WTC11 (cell line): ENCODE measurements at regions not wholly inside any gene's neighbourhood (a gene's known extent, or its start where the extent isn't known, plus 50 kb on each side); places are given as distances from the start of the nearest gene placed in this dataset.
A peak's percentile ranks its signal among the peaks of the same experiment; 100 is the strongest.

Experiments used
- ATAC-seq: fragments of 200-7000 bp; cut with Tn5 transposase; 2 replicates; pipeline ENCODE4 v1.10.0; 2021; ENCODE audit warnings: mild to moderate bottlenecking, moderate library complexity
- CTCF ChIA-PET: fragments of 300-600 bp; sonication (Branson Sonifier 250); formaldehyde crosslinking; loops from one replicate; lab custom pipeline; 2021; ENCODE audit warnings: antibody characterized with exemption; lab: Charles Lee
- POLR2A ChIA-PET: fragments of 350-600 bp; sonication (Branson Sonifier 250); formaldehyde crosslinking; loops from one replicate; lab custom pipeline; 2021; ENCODE audit warnings: antibody characterized with exemption; lab: Charles Lee
- DNase-seq: peaks from one replicate; pipeline ENCODE4 v3.0.0; 2021; ENCODE audit warnings: low spot score
- H3K27ac Mint-ChIP-seq: 2 replicates; pipeline ENCODE4 v1.8.0; 2021; ENCODE audit warnings: mixed read lengths
- H3K27me3 Mint-ChIP-seq: 2 replicates; pipeline ENCODE4 v1.8.0; 2021; ENCODE audit warnings: low read depth, mild to moderate bottlenecking, moderate library complexity, mixed read lengths
- H3K36me3 Mint-ChIP-seq: 2 replicates; pipeline ENCODE4 v1.8.0; 2021; ENCODE audit warnings: mixed read lengths
- H3K4me1 Mint-ChIP-seq: 2 replicates; pipeline ENCODE4 v1.8.0; 2022; ENCODE audit warnings: mixed read lengths
- H3K4me3 Mint-ChIP-seq: 2 replicates; pipeline ENCODE4 v1.8.0; 2021; ENCODE audit warnings: mild to moderate bottlenecking, moderate library complexity, mixed read lengths
- H3K9me3 Mint-ChIP-seq: 2 replicates; pipeline ENCODE4 v1.8.0; 2021; ENCODE audit warnings: mixed read lengths
- CBFB ChIP-seq: sonication (generic); formaldehyde crosslinking; IDR thresholded peaks from 2 replicates; pipeline ENCODE4 v1.8.1; 2022; ENCODE audit warnings: mild to moderate bottlenecking, low read depth, missing genetic modification reagents
- ELF4 ChIP-seq: sonication (generic); formaldehyde crosslinking; IDR thresholded peaks from 2 replicates; pipeline ENCODE4 v1.8.1; 2022; ENCODE audit warnings: low read depth, mild to moderate bottlenecking, moderate library complexity, missing genetic modification reagents
- ESRRA ChIP-seq: sonication (generic); formaldehyde crosslinking; IDR thresholded peaks from 2 replicates; pipeline ENCODE4 v1.8.1; 2022; ENCODE audit warnings: mild to moderate bottlenecking, missing genetic modification reagents, borderline replicate concordance
- FOXP4 ChIP-seq: sonication (generic); formaldehyde crosslinking; IDR thresholded peaks from 2 replicates; pipeline ENCODE4 v1.8.0; 2022; ENCODE audit warnings: mild to moderate bottlenecking, missing genetic modification reagents
- HMGA2 ChIP-seq: fragments of 250-450 bp; sonication (Bioruptor Pico); IDR thresholded peaks from 2 replicates; pipeline ENCODE4 v1.4.0; 2021; ENCODE audit warnings: mild to moderate bottlenecking, moderate library complexity
- IRF2 ChIP-seq: sonication (generic); formaldehyde crosslinking; IDR thresholded peaks from 2 replicates; pipeline ENCODE4 v1.8.0; 2022; ENCODE audit warnings: low read depth, missing genetic modification reagents, borderline replicate concordance
- MAX ChIP-seq: sonication (generic); formaldehyde crosslinking; IDR thresholded peaks from 2 replicates; pipeline ENCODE4 v1.8.0; 2022; ENCODE audit warnings: mild to moderate bottlenecking, missing genetic modification reagents
- PREB ChIP-seq: sonication (generic); formaldehyde crosslinking; IDR thresholded peaks from 2 replicates; pipeline ENCODE4 v1.8.1; 2022; ENCODE audit warnings: mild to moderate bottlenecking, missing genetic modification reagents, moderate library complexity, borderline replicate concordance
- TP53 ChIP-seq: sonication (generic); formaldehyde crosslinking; IDR thresholded peaks from 2 replicates; pipeline ENCODE4 v1.8.1; 2023; ENCODE audit warnings: mild to moderate bottlenecking, missing genetic modification reagents
- USF1 ChIP-seq: sonication (generic); formaldehyde crosslinking; IDR thresholded peaks from 2 replicates; pipeline ENCODE4 v1.8.0; 2022; ENCODE audit warnings: mild to moderate bottlenecking, missing genetic modification reagents
- ZBTB21 ChIP-seq: sonication (generic); formaldehyde crosslinking; IDR thresholded peaks from 2 replicates; pipeline ENCODE4 v1.8.1; 2023; ENCODE audit warnings: mild to moderate bottlenecking, missing genetic modification reagents, borderline replicate concordance
- ZBTB43 ChIP-seq: sonication (generic); formaldehyde crosslinking; IDR thresholded peaks from 2 replicates; pipeline ENCODE4 v1.8.1; 2023; ENCODE audit warnings: mild to moderate bottlenecking, missing genetic modification reagents
- ZNF263 ChIP-seq: sonication (generic); formaldehyde crosslinking; IDR thresholded peaks from 2 replicates; pipeline ENCODE4 v1.8.1; 2022; ENCODE audit warnings: low read depth, mild to moderate bottlenecking, moderate library complexity, missing genetic modification reagents
- ZNF317 ChIP-seq: sonication (generic); formaldehyde crosslinking; IDR thresholded peaks from 2 replicates; pipeline ENCODE4 v1.8.1; 2023; ENCODE audit warnings: low read depth, mild to moderate bottlenecking, moderate library complexity, missing genetic modification reagents, borderline replicate concordance
- ZNF416 ChIP-seq: fragments of 250-450 bp; sonication (Bioruptor Pico); IDR thresholded peaks from 2 replicates; pipeline ENCODE4 v1.9.0; 2021; ENCODE audit warnings: mild to moderate bottlenecking, inconsistent platforms
- ZNF423 ChIP-seq: fragments of 250-450 bp; sonication (Bioruptor Pico); IDR thresholded peaks from 2 replicates; pipeline ENCODE4 v2.1.2; 2022; ENCODE audit warnings: mild to moderate bottlenecking, moderate library complexity
- ZNF671 ChIP-seq: fragments of 250-450 bp; sonication (Bioruptor Pico); IDR thresholded peaks from 2 replicates; pipeline ENCODE4 v1.8.0; 2021; ENCODE audit warnings: mild to moderate bottlenecking

GRCh38 chr18:41761333-41762018 lies 193.6 kb upstream of the PIK3C3 start:
- Mint-ChIP-seq H3K9me3 (no peaks in the 10 kb centered on the region), H3K27ac (no peak overlapping the region), H3K4me1 (peaks cover 28% of the 10 kb centered on the region), H3K4me3 (no peak overlapping the region), H3K27me3 (no peaks in the 10 kb centered on the region), H3K36me3 (no peaks in the 10 kb centered on the region)
- TF ChIP-seq CBFB (CRISPR knock-in tag) = no peak
- no peak for TF ChIP-seq ZBTB21 (CRISPR knock-in tag)
- TF ChIP-seq ZNF423 = no peak
- TF ChIP-seq IRF2 (CRISPR knock-in tag) = no peak
- DNase-seq = no peak
- ATAC-seq = no peak
- ChIA-PET CTCF (no interaction called here), POLR2A (no interaction called here)

GRCh38 chr18:41758534-41758933 lies 196.5 kb upstream of the PIK3C3 start:
- H3K27ac Mint-ChIP-seq = no peak overlapping the region
- CTCF ChIA-PET = no interaction called here
- POLR2A ChIA-PET = no interaction called here

GRCh38 chr18:41756141-41756540 lies 198.9 kb upstream of the PIK3C3 start:
- ChIA-PET POLR2A (no interaction called here), CTCF (interaction anchor here (0.9 kb wide), 1 partner anchor 10 kb away, joined by 4 read pairs; no protein-coding TSS in a partner anchor)
- Mint-ChIP-seq H3K36me3 (no peaks in the 10 kb centered on the region), H3K27ac (peak overlapping the region; percentile 8; the same call in 1 of the 2 replicates), H3K4me3 (no peak overlapping the region), H3K4me1 (peaks cover 19% of the 10 kb centered on the region), H3K9me3 (no peaks in the 10 kb centered on the region), H3K27me3 (no peaks in the 10 kb centered on the region)
- no peak for ATAC-seq
- no peak for TF ChIP-seq FOXP4
- TF ChIP-seq ZNF317 (CRISPR knock-in tag) = no peak
- TF ChIP-seq ELF4 (CRISPR knock-in tag) = no peak
- no peak for DNase-seq

More at GRCh38 chr18:41758534-41758933, 196.5 kb upstream of the PIK3C3 start:
- no peaks in the 10 kb centered on the region for H3K9me3 Mint-ChIP-seq
- H3K27me3 Mint-ChIP-seq = no peaks in the 10 kb centered on the region
- no peak for DNase-seq
- peaks cover 24% of the 10 kb centered on the region for H3K4me1 Mint-ChIP-seq
- ATAC-seq = no peak
- TF ChIP-seq HMGA2 = no peak
- no peak for TF ChIP-seq ESRRA
- no peak for TF ChIP-seq MAX (CRISPR knock-in tag)
- TF ChIP-seq PREB (CRISPR knock-in tag) = no peak
- no peak for TF ChIP-seq ZNF671
- TF ChIP-seq ZNF263 (CRISPR knock-in tag) = no peak
- TF ChIP-seq ZNF416 (CRISPR knock-in tag) = no peak
- TF ChIP-seq USF1 (CRISPR knock-in tag) = no peak
- no peak for TF ChIP-seq TP53
- no peaks in the 10 kb centered on the region for H3K36me3 Mint-ChIP-seq
- H3K4me3 Mint-ChIP-seq = no peak overlapping the region

GRCh38 chr18:41754332-41754731 lies 200.7 kb upstream of the PIK3C3 start:
- TF ChIP-seq ZBTB43 (CRISPR knock-in tag) = no peak
- Mint-ChIP-seq H3K4me3 (no peak overlapping the region), H3K36me3 (no peaks in the 10 kb centered on the region), H3K9me3 (no peaks in the 10 kb centered on the region), H3K4me1 (peaks cover 19% of the 10 kb centered on the region), H3K27me3 (no peaks in the 10 kb centered on the region), H3K27ac (no peak overlapping the region)
- ChIA-PET CTCF (no interaction called here), POLR2A (no interaction called here)
- DNase-seq = no peak
- no peak for ATAC-seq
